ENCODE measurements at regions not wholly inside any gene's neighbourhood (a gene's known extent, or its start where the extent isn't known, plus 50 kb on each side); places are given as distances from the start of the nearest gene placed in this dataset.

GRCh38 chr2:175490360-175490791, 308.9 kb upstream of the ATP5MC3 start:
- 79% methylated on average over 4 of the region's 4 CpGs for WGBS
- H3K27me3 ChIP-seq (ENCODE audit: control insufficient read depth in 4 of 4, insufficient read depth in 4 of 4, low read length in 3 of 4), result no peaks in the 10 kb centered on the region
- no peak overlapping the region for H3K9ac ChIP-seq (ENCODE audit: low read depth in 1 of 2, low read length in 2 of 2)
- no peaks in the 10 kb centered on the region for H3K9me3 ChIP-seq (ENCODE audit: control insufficient read depth in 4 of 4, low read length in 3 of 4)
- no peak for DNase-seq (ENCODE audit: low spot score)
- H3K36me3 ChIP-seq (ENCODE audit: control insufficient read depth in 4 of 4, insufficient read depth in 3 of 4, low read depth in 1 of 4, low read length in 3 of 4), result no peaks in the 10 kb centered on the region
- TF ChIP-seq RAD21 (IDR thresholded peaks at IDR 0.05), result no peak
- no peak for TF ChIP-seq JUND (IDR thresholded peaks at IDR 0.05)
- no peak for TF ChIP-seq SP1 (IDR thresholded peaks at IDR 0.05)
- no peak for TF ChIP-seq TAF1 (conservative IDR thresholded peaks at IDR 0.05)
- no peak for TF ChIP-seq NR2F2 (IDR thresholded peaks at IDR 0.05)
- TF ChIP-seq, protein P1, sequence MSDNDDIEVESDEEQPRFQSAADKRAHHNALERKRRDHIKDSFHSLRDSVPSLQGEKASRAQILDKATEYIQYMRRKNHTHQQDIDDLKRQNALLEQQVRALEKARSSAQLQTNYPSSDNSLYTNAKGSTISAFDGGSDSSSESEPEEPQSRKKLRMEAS (IDR thresholded peaks at IDR 0.05), result no peak
- no peak for TF ChIP-seq FOXA1 (IDR thresholded peaks at IDR 0.05)
- no peak for TF ChIP-seq RXRA (IDR thresholded peaks at IDR 0.05)
- TF ChIP-seq GABPA (IDR thresholded peaks at IDR 0.05 in 1 of 2, conservative IDR thresholded peaks at IDR 0.05 in 1 of 2), result no peak
- no peak for TF ChIP-seq ZBTB33 (IDR thresholded peaks at IDR 0.05)
- no peak for TF ChIP-seq FOXA2 (IDR thresholded peaks at IDR 0.05)
- no peak for TF ChIP-seq HNF4G (IDR thresholded peaks at IDR 0.05)
- TF ChIP-seq YY1 (IDR thresholded peaks at IDR 0.05), result no peak
- no peak for TF ChIP-seq EGR1 (IDR thresholded peaks at IDR 0.05; ENCODE audit: low read depth in 2 of 2)
- H3K4me1 ChIP-seq (ENCODE audit: control insufficient read depth in 4 of 4, insufficient read depth in 4 of 4, low read length in 3 of 4), result no peaks in the 10 kb centered on the region
- no peak overlapping the region for H3K4me3 ChIP-seq (ENCODE audit: low read depth in 1 of 3, low read length in 3 of 3)
- no peak overlapping the region for H3K27ac ChIP-seq (ENCODE audit: low read depth in 1 of 2, low read length in 2 of 2)

GRCh38 chr2:175478096-175478768, 296.7 kb upstream of the ATP5MC3 start:
- TF ChIP-seq HNF4G (IDR thresholded peaks at IDR 0.05) (no peak), CTCF (IDR thresholded peaks at IDR 0.05; ENCODE audit: low read depth, low read length, missing input control) (no peak), REST (IDR thresholded peaks at IDR 0.05) (no peak), GABPA (IDR thresholded peaks at IDR 0.05 in 1 of 2, conservative IDR thresholded peaks at IDR 0.05 in 1 of 2) (no peak), SP1 (IDR thresholded peaks at IDR 0.05) (no peak), JUND (IDR thresholded peaks at IDR 0.05) (no peak), FOXA2 (IDR thresholded peaks at IDR 0.05) (no peak), RAD21 (IDR thresholded peaks at IDR 0.05) (no peak), ATF3 (IDR thresholded peaks at IDR 0.05) (no peak), RXRA (IDR thresholded peaks at IDR 0.05) (no peak), EGR1 (IDR thresholded peaks at IDR 0.05; ENCODE audit: low read depth in 2 of 2) (no peak), TAF1 (conservative IDR thresholded peaks at IDR 0.05) (no peak), YY1 (IDR thresholded peaks at IDR 0.05) (no peak), ZBTB33 (IDR thresholded peaks at IDR 0.05) (no peak), HNF4A (conservative IDR thresholded peaks at IDR 0.05) (no peak), FOXA1 (IDR thresholded peaks at IDR 0.05) (no peak), NR2F2 (IDR thresholded peaks at IDR 0.05) (no peak)
- TF ChIP-seq, protein P1 (IDR thresholded peaks at IDR 0.05), result no peak
- Histone ChIP-seq H3K27me3 (ENCODE audit: control insufficient read depth in 4 of 4, insufficient read depth in 4 of 4, low read length in 3 of 4) (no peaks in the 10 kb centered on the region), H3K9me3 (ENCODE audit: control insufficient read depth in 4 of 4, low read length in 3 of 4) (no peaks in the 10 kb centered on the region), H3K4me3 (ENCODE audit: low read depth in 1 of 3, low read length in 3 of 3) (no peak overlapping the region), H3K27ac (ENCODE audit: low read depth in 1 of 2, low read length in 2 of 2) (no peak overlapping the region), H3K4me1 (ENCODE audit: control insufficient read depth in 4 of 4, insufficient read depth in 4 of 4, low read length in 3 of 4) (peaks cover 0 to 3% (median 0%) of the 10 kb centered on the region in 4 donors), H3K9ac (ENCODE audit: low read depth in 1 of 2, low read length in 2 of 2) (no peak overlapping the region), H3K36me3 (ENCODE audit: control insufficient read depth in 4 of 4, insufficient read depth in 3 of 4, low read depth in 1 of 4, low read length in 3 of 4) (no peaks in the 10 kb centered on the region)
- 80% methylated on average over 8 of the region's 8 CpGs for WGBS
- no peak for DNase-seq (ENCODE audit: low spot score)
